Common myeloid progenitor, CD34-positive (primary cell): ENCODE measurements at regions not wholly inside any gene's neighbourhood (a gene's known extent, or its start where the extent isn't known, plus 50 kb on each side); places are given as distances from the start of the nearest gene placed in this dataset.

Experiments used
- CTCF ChIA-PET: fragments of 350-600 bp; sonication (Branson Sonifier 250); formaldehyde crosslinking; loops from one replicate; lab custom pipeline; 2021; ENCODE audit warnings: antibody characterized with exemption; lab: Charles Lee
- POLR2A ChIA-PET: fragments of 350-600 bp; sonication (Branson Sonifier 250); formaldehyde crosslinking; loops from one replicate; lab custom pipeline; 2021; ENCODE audit warnings: antibody characterized with exemption; lab: Charles Lee
- DNase-seq, 3 donors: peaks; one replicate each; pipeline versions ENCODE4 v3.0.0 to v3.0.0-alpha.2; 2013
- H3K27ac ChIP-seq, 2 experiments: 1 replicate in 1 of 2; 2 replicates in 1 of 2; pipeline ENCODE4 v1.7.0; 2013; ENCODE audit warnings: inconsistent platforms in 2 of 2, low read length in 2 of 2, mild to moderate bottlenecking in 2 of 2, low read depth in 1 of 2, moderate library complexity in 1 of 2; ENCODE audit not compliant: severe bottlenecking in 2 of 2, insufficient read depth in 1 of 2, poor library complexity in 1 of 2
- H3K27me3 ChIP-seq, 5 experiments: replicated peaks in 2 of 5; 1 replicate in 3 of 5; 2 replicates in 2 of 5; pipeline versions ENCODE4 v1.6.1 to v1.7.0; 2013; ENCODE audit warnings: low read length in 4 of 5, mild to moderate bottlenecking in 2 of 5, moderate library complexity in 2 of 5, inconsistent platforms in 1 of 5; ENCODE audit not compliant: insufficient read depth in 5 of 5, control insufficient read depth in 4 of 5
- H3K36me3 ChIP-seq, 4 experiments: 1 replicate in 2 of 4; 2 replicates in 2 of 4; pipeline versions ENCODE4 v1.6.1 to v1.7.0; 2013; ENCODE audit warnings: low read length in 3 of 4, control low read depth in 1 of 4, mild to moderate bottlenecking in 1 of 4; ENCODE audit not compliant: control insufficient read depth in 4 of 4, insufficient read depth in 4 of 4
- H3K4me1 ChIP-seq, 4 experiments: 1 replicate in 3 of 4; 2 replicates in 1 of 4; pipeline versions ENCODE4 v1.6.1 to v1.7.1; 2013; ENCODE audit warnings: low read length in 3 of 4, mild to moderate bottlenecking in 3 of 4, control low read depth in 1 of 4, inconsistent platforms in 1 of 4, moderate library complexity in 1 of 4; ENCODE audit not compliant: control insufficient read depth in 4 of 4, insufficient read depth in 4 of 4; ENCODE audit errors: control extremely low read depth in 1 of 4
- H3K4me3 ChIP-seq, 7 experiments: 1 replicate in 4 of 7; 2 replicates in 3 of 7; pipeline versions ENCODE4 v1.5.1 to v1.7.0; 2013; ENCODE audit warnings: mild to moderate bottlenecking in 7 of 7, low read length in 6 of 7, moderate library complexity in 6 of 7, inconsistent platforms in 2 of 7, low read depth in 2 of 7, control low read depth in 1 of 7; ENCODE audit not compliant: insufficient read depth in 4 of 7, control insufficient read depth in 1 of 7; ENCODE audit errors: extremely low read depth in 1 of 7
- H3K9me3 ChIP-seq, 5 experiments: 1 replicate in 4 of 5; 2 replicates in 1 of 5; pipeline versions ENCODE4 v1.6.1 to v1.7.1; 2013; ENCODE audit warnings: low read length in 4 of 5, mild to moderate bottlenecking in 2 of 5, inconsistent platforms in 1 of 5, low read depth in 1 of 5, moderate library complexity in 1 of 5; ENCODE audit not compliant: control insufficient read depth in 4 of 5, insufficient read depth in 2 of 5; ENCODE audit errors: control extremely low read depth in 1 of 5
- WGBS: methylation state at CpG from one replicate; pipeline ENCODE4 v1.1.5; 2013; ENCODE audit not compliant: insufficient coverage; 5-methylcytosine and 5-hydroxymethylcytosine counted together

DNA sequence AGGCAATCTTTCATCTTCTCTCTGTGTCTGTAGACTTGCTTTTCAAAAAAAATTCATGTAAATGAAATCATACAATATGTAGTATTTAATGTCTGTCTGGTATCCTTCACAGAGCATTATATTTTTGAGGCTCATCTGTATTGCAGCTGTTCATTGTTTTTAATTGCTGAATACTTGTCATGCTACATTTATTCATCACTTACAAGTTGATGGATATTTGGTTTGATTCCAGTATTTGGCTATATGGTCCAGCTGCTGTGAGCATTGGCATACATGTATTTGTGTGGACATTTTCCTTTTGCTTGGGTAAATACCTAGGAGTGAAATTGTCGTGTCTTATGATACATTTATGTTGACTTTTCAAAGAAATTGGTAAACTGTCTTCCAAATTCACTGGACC is 441.4 kb downstream of the DCDC2C start:
- no peak overlapping the region for H3K4me3 ChIP-seq
- H3K27ac ChIP-seq = no peak overlapping the region
- POLR2A ChIA-PET = no interaction called here
- no peaks in the 10 kb centered on the region for H3K36me3 ChIP-seq
- no peaks in the 10 kb centered on the region for H3K4me1 ChIP-seq
- no peaks in the 10 kb centered on the region for H3K9me3 ChIP-seq
- no peaks in the 10 kb centered on the region for H3K27me3 ChIP-seq
- CTCF ChIA-PET = no interaction called here
- no peak for DNase-seq
- no CpG with 5 or more reads among the region's 1 CpG for WGBS

DNA sequence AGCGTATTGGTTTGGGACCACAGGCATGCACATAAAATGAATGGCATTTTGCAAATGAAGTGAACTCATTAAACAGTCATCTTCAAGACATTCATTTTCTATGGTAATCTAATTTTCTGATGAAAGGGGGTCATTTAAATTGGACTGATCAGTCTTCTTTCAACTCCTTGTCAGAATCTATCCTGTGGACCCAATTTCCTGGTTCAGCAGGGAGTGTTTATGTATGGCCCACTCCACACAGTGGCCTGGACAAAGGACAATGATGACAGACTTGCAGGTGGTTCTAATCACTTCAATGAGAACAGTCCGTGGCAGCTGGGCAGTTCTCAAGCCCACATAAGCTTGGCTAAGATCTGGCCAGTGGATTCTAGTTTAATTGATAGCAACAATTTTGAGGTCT is 448.1 kb downstream of the DCDC2C start:
- 100% methylated on average over 1 of the region's 2 CpGs for WGBS
- H3K36me3 ChIP-seq = no peaks in the 10 kb centered on the region
- no peak for DNase-seq
- H3K27me3 ChIP-seq = no peaks in the 10 kb centered on the region
- no peaks in the 10 kb centered on the region for H3K4me1 ChIP-seq
- POLR2A ChIA-PET = no interaction called here
- H3K27ac ChIP-seq = no peak overlapping the region
- CTCF ChIA-PET = no interaction called here
- peaks cover 0 to 3% (median 0%) of the 10 kb centered on the region in 5 experiments for H3K9me3 ChIP-seq
- no peak overlapping the region for H3K4me3 ChIP-seq

DNA sequence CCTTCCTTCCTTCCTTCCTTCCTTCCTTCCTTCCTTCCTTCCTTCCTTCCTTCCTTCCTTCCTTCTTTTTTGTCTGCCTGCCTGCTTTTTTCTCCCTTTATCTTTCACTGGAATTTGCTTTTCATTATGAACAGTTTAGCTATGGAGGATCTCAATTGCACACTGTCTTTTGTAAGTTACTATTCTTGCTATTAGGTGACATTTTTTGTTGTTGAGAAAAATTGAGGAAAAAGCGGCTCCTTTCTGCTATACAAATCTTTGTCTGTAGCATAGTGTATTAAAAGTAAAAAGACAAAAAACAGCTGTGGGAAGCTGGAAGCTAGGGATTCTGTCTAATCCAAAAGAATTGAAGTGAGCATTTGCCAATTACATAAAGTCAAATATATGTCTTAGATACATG is 448.7 kb downstream of the DCDC2C start:
- Histone ChIP-seq H3K9me3 (peaks cover 0 to 3% (median 0%) of the 10 kb centered on the region in 5 experiments), H3K27me3 (no peaks in the 10 kb centered on the region), H3K4me1 (no peaks in the 10 kb centered on the region), H3K4me3 (no peak overlapping the region), H3K27ac (no peak overlapping the region), H3K36me3 (no peaks in the 10 kb centered on the region)
- no CpG with 5 or more reads among the region's 1 CpG for WGBS
- ChIA-PET CTCF (no interaction called here), POLR2A (no interaction called here)
- no peak for DNase-seq

DNA sequence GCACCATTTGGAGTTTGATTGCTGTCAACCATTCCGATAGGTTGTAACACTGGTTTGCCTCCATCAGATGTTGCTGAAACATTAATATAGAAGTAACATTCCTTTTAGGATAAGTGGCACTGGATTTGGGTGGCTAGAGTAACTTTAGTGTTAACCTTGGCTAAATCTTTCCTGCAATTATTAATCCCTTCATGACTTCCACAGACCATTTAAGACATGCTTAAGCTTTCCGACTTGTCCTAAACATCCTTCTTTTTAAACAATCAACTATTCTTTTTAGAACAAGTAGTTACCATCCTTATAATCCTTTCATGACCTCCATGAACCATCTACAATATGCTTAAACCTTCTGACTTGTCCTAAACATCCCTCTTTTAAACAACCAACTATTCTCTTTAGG is 465.5 kb downstream of the DCDC2C start:
- POLR2A ChIA-PET = no interaction called here
- WGBS = 94% methylated on average over 2 of the region's 2 CpGs

DNA sequence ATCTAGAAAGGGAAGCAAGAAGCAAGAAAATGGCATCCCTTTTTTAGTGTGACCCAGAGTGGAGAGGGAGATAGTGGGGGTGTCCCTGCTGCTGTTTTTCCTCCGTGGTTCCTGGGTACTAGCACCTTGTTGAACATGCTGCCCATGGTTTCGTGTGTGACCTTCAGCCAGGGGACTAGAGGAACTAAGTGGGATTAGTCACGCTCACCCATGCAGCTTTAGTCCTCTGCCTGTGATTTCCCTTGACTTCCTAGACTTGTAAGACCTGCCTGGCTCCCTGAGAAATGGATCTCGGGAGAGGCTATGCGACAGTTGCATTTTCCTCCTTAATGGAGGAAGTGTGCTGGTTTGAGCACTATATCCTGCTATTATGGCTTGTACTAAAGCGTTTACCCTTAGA is 471.4 kb downstream of the DCDC2C start:
- DNase-seq = no peak
- WGBS = 87% methylated on average over 5 of the region's 6 CpGs
- H3K27ac ChIP-seq = no peak overlapping the region
- H3K36me3 ChIP-seq = no peaks in the 10 kb centered on the region
- POLR2A ChIA-PET = no interaction called here
- peaks cover 5 to 42% (median 24%) of the 10 kb centered on the region in 5 experiments for H3K9me3 ChIP-seq
- CTCF ChIA-PET = no interaction called here
- H3K4me3 ChIP-seq = no peak overlapping the region
- no peaks in the 10 kb centered on the region for H3K4me1 ChIP-seq
- no peaks in the 10 kb centered on the region for H3K27me3 ChIP-seq

More for the DNA sequence above, 465.5 kb downstream of the DCDC2C start:
- Histone ChIP-seq H3K9me3 (peaks cover 0 to 20% (median 8%) of the 10 kb centered on the region in 5 experiments), H3K27me3 (no peaks in the 10 kb centered on the region), H3K27ac (no peak overlapping the region), H3K4me3 (no peak overlapping the region), H3K4me1 (no peaks in the 10 kb centered on the region), H3K36me3 (no peaks in the 10 kb centered on the region)
- CTCF ChIA-PET = no interaction called here
- DNase-seq = no peak

DNA sequence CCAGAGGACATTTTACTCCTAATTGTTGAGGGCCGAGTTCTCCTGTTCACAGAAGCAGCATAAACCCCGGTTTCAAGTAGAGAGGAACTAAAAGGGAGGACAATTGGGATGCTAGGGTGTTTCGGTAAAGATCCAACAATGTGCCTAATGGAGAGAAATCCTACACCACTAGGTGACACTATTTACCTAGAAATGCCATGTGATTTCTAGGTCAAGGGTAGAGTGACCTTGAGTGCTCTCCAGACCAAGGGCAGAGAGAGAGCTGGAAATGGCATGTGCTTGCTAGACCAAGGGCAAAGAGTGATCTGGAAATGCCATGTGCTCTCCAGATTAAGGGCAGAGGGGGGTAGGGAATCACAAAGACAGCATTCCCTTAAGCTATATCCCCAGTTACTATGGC is 472.0 kb downstream of the DCDC2C start:
- no peak for DNase-seq
- Histone ChIP-seq H3K9me3 (peaks cover 5 to 42% (median 24%) of the 10 kb centered on the region in 5 experiments), H3K4me3 (no peak overlapping the region), H3K36me3 (no peaks in the 10 kb centered on the region), H3K4me1 (no peaks in the 10 kb centered on the region), H3K27ac (no peak overlapping the region), H3K27me3 (no peaks in the 10 kb centered on the region)
- POLR2A ChIA-PET = no interaction called here
- CTCF ChIA-PET = no interaction called here
- WGBS = 90% methylated on average over 2 of the region's 3 CpGs

DNA sequence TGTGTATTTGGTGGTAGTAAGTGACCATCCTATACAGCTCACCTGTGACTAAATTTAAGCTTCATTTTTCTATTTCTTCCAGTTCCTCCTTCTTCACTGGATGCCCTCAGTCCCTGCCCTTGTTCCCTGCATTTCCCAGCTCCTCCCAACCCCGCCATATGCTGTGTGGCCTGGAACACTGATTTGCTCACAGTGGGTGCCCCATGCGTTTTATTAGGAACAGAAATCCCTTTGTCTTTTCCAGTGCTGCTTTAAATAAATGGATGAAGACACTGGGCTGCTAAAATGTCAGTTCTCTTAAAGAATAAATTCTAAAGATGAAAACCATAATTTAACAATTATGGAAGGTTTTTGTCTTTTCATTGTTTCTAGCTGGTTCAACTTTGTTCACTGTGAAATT is 477.3 kb downstream of the DCDC2C start:
- no peak overlapping the region for H3K27ac ChIP-seq
- 100% methylated on average over 1 of the region's 2 CpGs for WGBS
- H3K9me3 ChIP-seq = peaks cover 0 to 10% (median 7%) of the 10 kb centered on the region in 5 experiments
- DNase-seq = no peak
- H3K36me3 ChIP-seq = no peaks in the 10 kb centered on the region
- no peaks in the 10 kb centered on the region for H3K27me3 ChIP-seq
- CTCF ChIA-PET = no interaction called here
- POLR2A ChIA-PET = no interaction called here
- H3K4me1 ChIP-seq = no peaks in the 10 kb centered on the region
- no peak overlapping the region for H3K4me3 ChIP-seq
